ENCODE measurements at regions not wholly inside any gene's neighbourhood (a gene's known extent, or its start where the extent isn't known, plus 50 kb on each side); places are given as distances from the start of the nearest gene placed in this dataset.

- 43% methylated on average over 4 of the region's 7 CpGs for WGBS (ENCODE audit: insufficient coverage)
- no peak overlapping the region for H3K27ac ChIP-seq (ENCODE audit: low read length in 2 of 2)
- no peaks in the 10 kb centered on the region for H3K27me3 Mint-ChIP-seq
- ChIA-PET POLR2A (no interaction called here), CTCF (no interaction called here)
- H3K36me3 ChIP-seq (replicated peaks in 1 of 2; ENCODE audit: control extremely low read depth in 1 of 2, control insufficient read depth in 1 of 2, extremely low read depth in 1 of 2, insufficient read depth in 2 of 2, low read length in 1 of 2): no peaks in the 10 kb centered on the region
- H3K4me3 Mint-ChIP-seq: no peak overlapping the region
- H3K9ac ChIP-seq (ENCODE audit: low read length): no peak overlapping the region
- no peaks in the 10 kb centered on the region for H4K20me1 ChIP-seq (ENCODE audit: control insufficient read depth, insufficient read depth, low read length, poor library complexity, severe bottlenecking)
- DNase-seq (no peak), ATAC-seq (ENCODE audit: low read depth) (no peak)
- H3K4me3 ChIP-seq (ENCODE audit: control extremely low read depth in 1 of 5, extremely low read depth in 1 of 5, insufficient read depth in 1 of 5, low read depth in 2 of 5, low read length in 4 of 5): no peak overlapping the region
- H3K4me1 ChIP-seq (ENCODE audit: control insufficient read depth in 2 of 2, insufficient read depth in 2 of 2, low read length in 2 of 2): no peaks in the 10 kb centered on the region
- no peaks in the 10 kb centered on the region for H3K4me1 Mint-ChIP-seq
- H3K9me3 ChIP-seq (ENCODE audit: control extremely low read depth in 1 of 3, control insufficient read depth in 2 of 3, insufficient read depth in 1 of 3, low read length in 2 of 3): no peaks in the 10 kb centered on the region
- no peaks in the 10 kb centered on the region for H3K27me3 ChIP-seq (replicated peaks in 1 of 4; ENCODE audit: control extremely low read depth in 1 of 4, control insufficient read depth in 3 of 4, insufficient read depth in 4 of 4, low read length in 3 of 4)
- H3K4me2 ChIP-seq (replicated peaks; ENCODE audit: low read depth, low read length, poor library complexity, severe bottlenecking): no peak overlapping the region
- no peak overlapping the region for H2AFZ ChIP-seq (ENCODE audit: insufficient read depth, low read depth, low read length, poor library complexity, severe bottlenecking)
- intact Hi-C loops (cut with micrococcal nuclease): no loop called here
- no peaks in the 10 kb centered on the region for H3K9me3 Mint-ChIP-seq (ENCODE audit: insufficient read depth)
- TF ChIP-seq EZH2 (IDR thresholded peaks at IDR 0.05; ENCODE audit: borderline replicate concordance, insufficient read depth, low read depth, low read length, poor library complexity, severe bottlenecking) (no peak), CTCF (IDR thresholded peaks at IDR 0.05) (peak; percentile 31)
- no peaks in the 10 kb centered on the region for H3K79me2 ChIP-seq (ENCODE audit: control insufficient read depth, insufficient read depth, low read length)
- H3K27ac Mint-ChIP-seq: no peak overlapping the region
These were observed 836.1 kb upstream of the ADAMTS5 start for GRCh38 chr21:27802816-27803475.

- no peaks in the 10 kb centered on the region for H3K36me3 ChIP-seq (replicated peaks in 1 of 2; ENCODE audit: control extremely low read depth in 1 of 2, control insufficient read depth in 1 of 2, extremely low read depth in 1 of 2, insufficient read depth in 2 of 2, low read length in 1 of 2)
- H3K27me3 Mint-ChIP-seq: no peaks in the 10 kb centered on the region
- POLR2A ChIA-PET: no interaction called here
These were observed 833.0 kb upstream of the ADAMTS5 start for GRCh38 chr21:27799861-27800260.

More at GRCh38 chr21:27799861-27800260, 833.0 kb upstream of the ADAMTS5 start:
- Histone ChIP-seq H3K27ac (ENCODE audit: low read length in 2 of 2) (no peak overlapping the region), H3K9me3 (ENCODE audit: control extremely low read depth in 1 of 3, control insufficient read depth in 2 of 3, insufficient read depth in 1 of 3, low read length in 2 of 3) (no peaks in the 10 kb centered on the region), H3K4me3 (ENCODE audit: control extremely low read depth in 1 of 5, extremely low read depth in 1 of 5, insufficient read depth in 1 of 5, low read depth in 2 of 5, low read length in 4 of 5) (no peak overlapping the region), H4K20me1 (ENCODE audit: control insufficient read depth, insufficient read depth, low read length, poor library complexity, severe bottlenecking) (no peaks in the 10 kb centered on the region), H3K79me2 (ENCODE audit: control insufficient read depth, insufficient read depth, low read length) (no peaks in the 10 kb centered on the region), H3K27me3 (replicated peaks in 1 of 4; ENCODE audit: control extremely low read depth in 1 of 4, control insufficient read depth in 3 of 4, insufficient read depth in 4 of 4, low read length in 3 of 4) (no peaks in the 10 kb centered on the region), H2AFZ (ENCODE audit: insufficient read depth, low read depth, low read length, poor library complexity, severe bottlenecking) (no peak overlapping the region), H3K9ac (ENCODE audit: low read length) (no peak overlapping the region), H3K4me2 (replicated peaks; ENCODE audit: low read depth, low read length, poor library complexity, severe bottlenecking) (no peak overlapping the region), H3K4me1 (ENCODE audit: control insufficient read depth in 2 of 2, insufficient read depth in 2 of 2, low read length in 2 of 2) (no peaks in the 10 kb centered on the region)
- DNase-seq (no peak), ATAC-seq (ENCODE audit: low read depth) (no peak)
- intact Hi-C loops (cut with micrococcal nuclease): no loop called here
- no peaks in the 10 kb centered on the region for H3K4me1 Mint-ChIP-seq
- no peak overlapping the region for H3K4me3 Mint-ChIP-seq
- TF ChIP-seq EZH2 (IDR thresholded peaks at IDR 0.05; ENCODE audit: borderline replicate concordance, insufficient read depth, low read depth, low read length, poor library complexity, severe bottlenecking) (no peak), CTCF (IDR thresholded peaks at IDR 0.05) (no peak)
- WGBS (ENCODE audit: insufficient coverage): no CpG with 5 or more reads among the region's 8 CpGs
- H3K9me3 Mint-ChIP-seq (ENCODE audit: insufficient read depth): no peaks in the 10 kb centered on the region
- CTCF ChIA-PET: no interaction called here
- no peak overlapping the region for H3K27ac Mint-ChIP-seq
